GM18502 (cell line): ENCODE measurements at regions not wholly inside any gene's neighbourhood (a gene's known extent, or its start where the extent isn't known, plus 50 kb on each side); places are given as distances from the start of the nearest gene placed in this dataset.

Source experiments
- ATAC-seq: cut with Tn5 transposase; IDR thresholded peaks from one replicate; pipeline ENCODE4 v1.9.1; 2021; ENCODE audit warnings: mild to moderate bottlenecking; ENCODE audit not compliant: unreplicated experiment, poor library complexity

DNA sequence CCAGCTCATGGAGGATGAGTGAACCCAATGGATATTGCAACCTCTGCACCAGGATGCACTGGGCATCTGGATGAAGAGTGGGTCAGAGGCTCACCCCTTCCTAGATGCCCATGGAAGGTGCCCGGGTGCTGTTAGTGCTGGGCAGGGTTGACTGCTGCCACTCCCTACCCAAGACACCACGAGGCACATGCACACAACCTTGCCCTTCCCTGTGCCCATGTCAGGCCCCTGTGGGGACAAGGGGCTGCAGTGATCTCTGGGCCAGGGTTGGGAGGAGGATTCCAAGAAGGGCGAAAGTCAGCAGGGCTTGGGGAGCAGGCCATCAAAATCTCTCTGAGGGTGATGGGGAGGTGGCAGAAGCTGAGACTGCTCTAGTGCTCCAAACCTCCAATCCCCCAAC lies 309.7 kb upstream of the ST6GAL2 start:
- ATAC-seq: no peak

DNA sequence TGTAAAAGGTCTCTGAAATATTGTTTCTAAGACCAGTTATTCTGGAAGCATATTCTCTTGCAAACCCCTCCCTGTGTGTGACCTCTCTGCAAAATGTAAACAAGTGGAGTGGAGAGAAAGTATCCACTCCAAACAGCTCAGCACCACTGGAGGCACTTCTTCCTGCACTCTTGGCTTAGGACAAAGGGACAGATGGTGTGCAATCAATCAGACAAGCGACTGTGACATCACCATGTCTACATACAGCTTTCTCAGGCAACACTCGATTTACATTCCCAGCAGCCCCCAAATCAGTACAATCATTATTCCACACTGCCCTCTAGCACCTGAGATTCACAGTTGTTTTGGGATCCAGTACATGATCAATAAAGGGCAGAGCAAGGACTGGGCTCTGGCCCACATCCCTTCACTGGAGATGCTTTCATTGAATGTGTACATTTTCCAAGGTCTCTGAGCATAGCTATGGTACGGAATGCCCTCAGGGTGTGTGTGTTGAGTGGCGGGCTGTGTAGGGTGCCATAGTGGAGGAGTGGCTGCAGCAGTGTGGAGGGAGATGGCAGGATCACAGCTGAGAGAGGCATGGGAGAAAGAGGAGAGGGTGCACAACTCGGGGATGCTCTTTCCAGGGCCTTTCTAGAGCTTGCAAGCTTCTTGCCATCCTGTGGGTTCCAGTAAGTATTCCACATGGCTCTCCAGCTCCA lies 311.8 kb upstream of the ST6GAL2 start:
- ATAC-seq: no peak

DNA sequence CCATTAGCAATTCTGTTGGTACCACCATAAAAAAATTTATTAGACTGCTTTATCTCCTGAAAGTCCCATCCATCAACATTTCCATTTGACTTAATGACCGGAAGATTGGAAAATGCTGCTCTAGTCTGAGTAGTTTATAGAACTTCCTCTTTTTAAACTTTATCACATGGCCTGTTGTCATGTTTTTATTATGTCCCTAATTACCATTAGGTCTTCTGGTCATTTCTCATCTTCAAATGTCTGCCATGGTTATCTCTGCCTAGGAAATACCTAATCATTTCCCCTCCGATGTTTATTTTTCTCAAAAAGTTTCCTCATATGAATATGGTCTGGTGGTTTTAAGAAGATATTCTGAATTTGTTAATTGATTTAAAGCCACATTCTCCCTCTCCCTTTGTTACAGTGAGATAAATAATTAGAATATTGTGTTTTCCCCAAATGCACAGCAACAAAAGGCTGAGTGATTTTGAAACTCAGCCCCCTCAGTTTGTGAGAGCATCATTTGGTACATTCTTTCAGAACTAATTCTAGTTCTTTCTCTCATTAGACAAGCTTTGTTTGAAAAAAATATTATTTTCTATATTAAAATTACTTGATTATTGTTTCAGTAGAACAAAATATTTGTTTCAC lies 317.1 kb upstream of the ST6GAL2 start:
- ATAC-seq: no peak

- no peak for ATAC-seq
Measured at GRCh38 chr2:107215401-107216350, 329.7 kb upstream of the ST6GAL2 start.

DNA sequence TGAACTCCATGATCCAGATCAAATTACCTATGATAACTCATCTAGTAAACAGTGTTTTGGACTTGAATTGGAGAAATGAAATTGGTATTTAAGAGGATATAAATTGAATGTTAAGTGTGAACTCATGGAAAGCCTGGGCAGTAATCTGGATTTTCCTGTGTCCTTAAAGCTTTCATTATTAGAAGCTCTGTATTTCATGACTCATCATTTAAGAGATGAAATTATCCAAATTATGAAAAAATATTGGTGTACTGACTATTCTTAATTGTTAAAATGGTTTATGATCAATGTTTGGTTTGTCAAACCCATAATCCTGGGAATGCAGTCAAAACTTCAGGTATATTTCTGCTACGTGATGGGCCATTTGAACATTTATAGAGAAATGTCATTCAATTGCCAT lies 332.2 kb upstream of the ST6GAL2 start:
- no peak for ATAC-seq

DNA sequence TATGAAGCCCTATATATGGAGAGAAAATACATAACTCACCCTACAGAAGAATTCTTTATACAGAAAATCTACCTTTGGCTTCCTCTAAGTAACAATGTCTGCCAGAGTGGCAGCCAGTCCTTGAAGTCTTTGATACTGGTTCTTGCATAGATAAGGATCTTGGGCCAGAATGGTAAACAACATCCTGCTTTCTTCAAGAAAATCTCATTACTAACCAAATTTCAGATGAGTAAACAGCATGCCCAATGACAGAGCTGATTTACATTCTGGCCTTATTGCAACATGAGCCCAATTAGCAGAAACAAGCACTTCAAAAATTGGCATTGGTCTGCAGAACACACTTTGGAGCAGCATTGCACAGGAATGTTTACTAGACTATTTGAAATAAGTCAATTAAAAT lies 336.5 kb upstream of the ST6GAL2 start:
- ATAC-seq: no peak

DNA sequence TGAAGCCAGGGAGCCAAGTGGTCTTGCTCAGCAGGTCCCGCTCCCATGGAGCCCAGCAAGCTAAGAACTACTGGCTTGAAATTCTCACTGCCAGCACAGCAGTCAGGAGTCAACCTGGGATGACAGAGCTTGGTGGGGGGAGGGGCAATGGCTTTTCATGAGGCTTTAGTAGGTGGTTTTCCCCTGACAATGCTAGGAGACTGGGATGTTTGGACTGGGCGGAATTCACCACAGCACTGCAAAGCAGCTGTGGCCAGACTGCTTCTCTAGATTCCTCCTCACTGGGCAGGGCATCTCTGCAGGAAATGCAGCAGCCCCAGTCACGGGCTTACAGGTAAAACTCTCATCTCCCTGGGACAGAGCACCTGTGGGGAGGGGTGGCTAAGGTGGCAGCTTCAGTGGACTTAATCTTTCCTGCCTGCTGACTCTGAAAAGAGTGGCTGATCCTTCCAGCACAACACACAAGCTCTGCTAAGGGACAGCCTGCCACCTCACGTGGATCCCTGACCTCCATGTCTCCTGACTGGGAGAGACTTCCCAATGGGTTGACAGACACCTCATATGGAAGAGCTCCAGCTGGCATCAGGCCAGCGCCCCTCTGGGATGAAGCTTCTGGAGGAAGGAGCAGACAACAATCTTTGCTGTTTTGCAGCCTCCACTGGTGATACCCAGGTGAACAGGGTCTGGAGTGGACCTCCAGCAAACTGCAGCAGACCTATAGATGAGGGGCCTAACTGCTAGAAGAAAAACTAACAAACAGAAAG lies 349.7 kb upstream of the ST6GAL2 start:
- ATAC-seq: no peak

DNA sequence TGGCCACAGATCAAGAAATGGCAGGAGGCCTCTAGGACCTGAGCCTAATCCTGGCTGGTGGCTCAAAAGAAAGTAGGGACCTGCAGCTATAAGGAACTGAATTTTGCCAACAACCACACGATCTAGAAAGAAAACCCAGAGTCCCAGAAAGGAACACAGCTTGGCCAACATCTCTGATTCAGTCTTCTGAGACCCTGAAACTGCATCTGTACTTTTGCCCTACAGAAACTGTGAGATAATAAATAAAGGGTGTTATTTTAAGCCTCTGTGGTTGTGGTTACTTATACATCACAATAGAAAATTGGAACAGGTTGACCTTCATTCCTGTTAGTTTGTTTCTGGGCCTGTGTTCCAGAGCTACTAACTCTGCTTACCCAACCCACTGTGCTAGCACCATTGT lies 356.8 kb upstream of the ST6GAL2 start:
- no peak for ATAC-seq

- no peak for ATAC-seq
Measured at GRCh38 chr2:107248932-107249331, 363.0 kb upstream of the ST6GAL2 start.

- ATAC-seq: no peak
Measured at GRCh38 chr2:107255744-107256143, 369.8 kb upstream of the ST6GAL2 start.

DNA sequence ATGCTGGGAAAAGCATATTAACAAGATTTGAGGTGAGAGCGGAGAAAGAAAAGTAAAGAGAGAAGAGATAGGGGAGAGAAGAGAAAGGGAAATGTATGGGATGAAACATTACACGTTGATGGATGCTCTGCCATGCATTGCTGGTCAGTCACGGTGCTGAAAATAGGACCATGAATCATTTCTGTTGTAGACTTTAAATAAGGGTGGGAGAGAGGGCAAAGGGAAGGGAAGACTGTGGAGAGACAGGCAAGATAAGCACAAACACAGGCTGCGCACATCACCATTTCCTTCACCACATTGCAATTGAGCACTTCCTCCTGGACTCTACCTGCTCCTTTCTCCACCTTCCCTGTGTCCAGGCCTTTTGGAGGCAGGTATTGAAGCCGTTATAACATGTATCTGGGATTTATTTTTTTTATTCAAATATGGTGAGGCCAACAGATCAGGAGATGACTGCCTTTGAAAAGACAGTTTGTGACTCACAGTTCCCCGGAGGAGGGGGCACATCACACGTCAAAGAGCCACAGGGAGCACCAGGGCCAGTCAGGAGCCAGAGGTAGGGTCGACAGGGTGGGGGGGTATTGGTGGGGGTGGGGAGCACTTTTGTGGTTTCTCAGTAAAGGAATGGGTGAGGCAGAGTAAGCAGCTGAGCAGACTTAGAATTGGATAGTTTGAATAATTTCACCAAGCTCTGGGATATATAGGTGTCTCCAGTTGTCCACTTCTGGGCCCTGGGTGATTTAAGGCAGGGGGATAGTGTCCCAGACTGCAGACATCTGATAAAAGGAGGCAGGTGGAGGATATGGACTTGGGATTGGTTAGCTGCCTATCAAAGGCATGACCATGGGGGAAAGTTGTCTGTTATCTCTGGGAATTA lies 372.8 kb upstream of the ST6GAL2 start:
- no peak for ATAC-seq

- ATAC-seq: no peak
Measured at GRCh38 chr2:107259408-107260195, 373.6 kb upstream of the ST6GAL2 start.

DNA sequence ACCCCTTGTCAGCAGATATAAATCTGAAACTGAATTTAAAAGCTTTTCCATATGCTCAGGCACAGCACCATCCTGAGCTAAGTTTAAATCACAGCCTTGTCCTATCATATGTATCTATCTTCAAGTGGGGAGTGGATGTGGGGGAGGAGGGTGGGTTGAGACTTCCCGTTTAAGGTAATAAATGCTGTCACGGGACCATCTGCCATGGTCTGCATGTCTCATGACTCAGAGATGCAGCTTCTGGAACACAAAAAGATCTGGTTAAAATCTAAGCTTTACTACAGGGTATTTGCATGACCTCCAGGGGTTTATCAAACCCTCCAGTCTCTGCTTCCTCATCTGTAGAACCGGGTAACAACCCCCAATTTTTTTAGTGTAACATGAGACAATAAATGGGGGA lies 377.7 kb upstream of the ST6GAL2 start:
- no peak for ATAC-seq

GRCh38 chr2:107264184-107264583 lies 378.2 kb upstream of the ST6GAL2 start:
- ATAC-seq: no peak

- no peak for ATAC-seq
Measured at GRCh38 chr2:107266555-107266954, 380.6 kb upstream of the ST6GAL2 start.

DNA sequence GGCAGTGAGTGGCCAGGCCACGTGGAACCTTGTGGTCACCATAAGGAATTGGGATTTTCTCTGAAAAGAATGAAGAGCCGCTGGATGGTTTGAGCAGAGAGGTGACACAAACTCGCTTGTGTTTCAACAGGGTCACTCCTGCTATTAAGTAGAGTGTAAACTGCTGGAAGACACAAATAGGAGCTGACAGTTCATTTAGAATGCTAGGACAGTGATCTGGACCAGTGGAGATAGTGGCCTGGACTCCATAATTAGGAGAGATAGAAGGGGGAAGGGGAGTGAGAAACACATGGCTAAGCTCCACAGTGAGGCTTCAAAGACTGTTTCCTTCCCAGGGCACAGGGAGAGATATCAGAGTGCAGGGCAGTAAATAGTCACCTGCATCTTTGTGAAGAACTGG lies 381.1 kb upstream of the ST6GAL2 start:
- no peak for ATAC-seq

- ATAC-seq: no peak
Measured at GRCh38 chr2:107276034-107276433, 390.1 kb upstream of the ST6GAL2 start.

DNA sequence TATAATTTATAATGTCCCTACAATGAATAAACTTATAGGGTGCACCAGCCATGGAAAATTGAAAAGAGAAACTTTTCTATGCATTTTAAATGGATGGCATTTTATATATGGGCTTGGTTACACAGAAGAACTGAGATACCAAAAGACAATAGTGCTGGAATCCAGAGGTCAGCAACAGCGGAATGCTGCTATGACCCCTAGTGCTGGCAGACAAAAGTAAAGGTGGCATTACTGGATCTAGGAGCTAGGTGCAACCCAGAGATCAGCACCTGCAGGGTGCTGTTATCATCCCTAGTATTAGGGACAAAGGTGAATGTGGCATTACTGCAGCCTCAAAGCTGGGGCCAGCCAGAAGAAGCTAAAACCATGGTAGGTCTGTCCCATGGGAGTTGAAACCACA lies 392.7 kb upstream of the ST6GAL2 start:
- no peak for ATAC-seq

DNA sequence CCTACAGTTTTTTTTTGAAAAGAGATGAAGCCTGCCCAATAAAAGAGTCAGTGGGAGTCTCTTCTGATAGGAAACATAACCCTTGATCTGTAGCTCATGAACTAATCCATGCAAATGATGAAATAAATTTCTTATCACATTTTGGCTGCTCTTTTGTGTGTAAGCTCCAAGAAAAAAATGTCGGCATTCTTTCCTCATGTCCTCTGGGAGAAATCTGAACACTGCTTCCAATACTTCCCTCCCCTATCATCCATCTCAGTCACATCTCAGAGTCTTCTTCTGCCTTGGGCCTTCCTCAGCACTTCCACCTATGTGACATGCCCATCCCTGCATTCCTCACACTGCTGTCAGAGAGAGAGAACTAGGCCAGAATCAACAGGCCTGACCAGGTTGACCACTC lies 395.7 kb upstream of the ST6GAL2 start:
- ATAC-seq: no peak
